SK-N-SH treated with all-trans-retinoic acid at 6 μM for 48 hours (cell line): ENCODE measurements at regions not wholly inside any gene's neighbourhood (a gene's known extent, or its start where the extent isn't known, plus 50 kb on each side); places are given as distances from the start of the nearest gene placed in this dataset.

ENCODE experiments used
- ATAC-seq: fragments of 200-7000 bp; cut with Tn5 transposase; 3 replicates; pipeline ENCODE4 v1.9.1; 2020; ENCODE audit warnings: mild to moderate bottlenecking, moderate library complexity
- ARNTL ChIP-seq: fragments of 450-650 bp; formaldehyde crosslinking; IDR thresholded peaks from 2 replicates; pipeline ENCODE4 v1.5.0; 2020; ENCODE audit warnings: low read depth, mild to moderate bottlenecking, moderate library complexity, borderline replicate concordance
- BACH2 ChIP-seq: fragments of 250-450 bp; sonication (Bioruptor Pico); IDR thresholded peaks from 2 replicates; pipeline ENCODE4 v1.9.0; 2021; ENCODE audit warnings: mild to moderate bottlenecking, borderline replicate concordance
- CREB5 ChIP-seq: fragments of 250-450 bp; sonication (Bioruptor Pico); IDR thresholded peaks from 2 replicates; pipeline ENCODE4 v1.5.1; 2020; ENCODE audit warnings: low read depth, mild to moderate bottlenecking, moderate library complexity
- CSDC2 ChIP-seq: fragments of 250-450 bp; sonication (Bioruptor Pico); IDR thresholded peaks from 2 replicates; pipeline ENCODE4 v1.5.0; 2020; ENCODE audit warnings: mild to moderate bottlenecking, moderate library complexity
- GLIS3 ChIP-seq: fragments of 250-450 bp; sonication (Bioruptor Pico); IDR thresholded peaks from 2 replicates; pipeline ENCODE4 v1.5.0; 2020; ENCODE audit warnings: mild to moderate bottlenecking, moderate library complexity
- ISL1 ChIP-seq: fragments of 250-450 bp; sonication (Bioruptor Pico); IDR thresholded peaks from 2 replicates; pipeline ENCODE4 v2.1.2; 2022; ENCODE audit warnings: mild to moderate bottlenecking, moderate library complexity
- OSR1 ChIP-seq: fragments of 250-450 bp; sonication (Bioruptor Pico); IDR thresholded peaks from 2 replicates; pipeline ENCODE4 v1.8.0; 2022; ENCODE audit warnings: moderate library complexity, mild to moderate bottlenecking, inconsistent platforms
- PPARA ChIP-seq: fragments of 250-450 bp; sonication (Bioruptor Pico); IDR thresholded peaks from 2 replicates; pipeline ENCODE4 v1.5.0; 2020; ENCODE audit warnings: mild to moderate bottlenecking, borderline replicate concordance
- RARB ChIP-seq: fragments of 250-450 bp; sonication (Bioruptor Pico); IDR thresholded peaks from 2 replicates; pipeline ENCODE4 v1.8.0; 2021; ENCODE audit warnings: mild to moderate bottlenecking, moderate library complexity
- SNAI2 ChIP-seq: fragments of 250-450 bp; sonication (Bioruptor Pico); IDR thresholded peaks from 2 replicates; pipeline ENCODE4 v1.5.0; 2020; ENCODE audit warnings: mild to moderate bottlenecking, moderate library complexity
- TCF4 ChIP-seq: fragments of 250-450 bp; sonication (Bioruptor Pico); IDR thresholded peaks from 2 replicates; pipeline ENCODE4 v1.8.0; 2021; ENCODE audit warnings: mild to moderate bottlenecking, moderate library complexity, borderline replicate concordance
- TOX ChIP-seq: fragments of 250-450 bp; sonication (Bioruptor Pico); IDR thresholded peaks from 2 replicates; pipeline ENCODE4 v1.8.0; 2021; ENCODE audit warnings: mild to moderate bottlenecking, moderate library complexity, borderline replicate concordance
- TSHZ2 ChIP-seq: fragments of 250-450 bp; sonication (Bioruptor Pico); IDR thresholded peaks from 2 replicates; pipeline ENCODE4 v1.5.0; 2020; ENCODE audit warnings: mild to moderate bottlenecking, moderate library complexity
- ZC3H10 ChIP-seq: fragments of 250-450 bp; sonication (Bioruptor Pico); IDR thresholded peaks from 2 replicates; pipeline ENCODE4 v1.5.1; 2021; ENCODE audit warnings: mild to moderate bottlenecking, moderate library complexity
- ZFP30 ChIP-seq: fragments of 450-650 bp; formaldehyde crosslinking; IDR thresholded peaks from 2 replicates; pipeline ENCODE4 v1.5.0; 2022; ENCODE audit warnings: mild to moderate bottlenecking, moderate library complexity
- ZNF565 ChIP-seq: fragments of 450-650 bp; formaldehyde crosslinking; conservative IDR thresholded peaks from 2 replicates; pipeline ENCODE4 v1.5.0; 2020; ENCODE audit warnings: low read depth, mild to moderate bottlenecking, moderate library complexity
- ZNF70 ChIP-seq: fragments of 450-650 bp; formaldehyde crosslinking; IDR thresholded peaks from 2 replicates; pipeline ENCODE4 v1.5.0; 2020; ENCODE audit warnings: mild to moderate bottlenecking, moderate library complexity
- ZNF8 ChIP-seq: fragments of 450-650 bp; formaldehyde crosslinking; IDR thresholded peaks from 2 replicates; pipeline ENCODE4 v1.5.0; 2020; ENCODE audit warnings: mild to moderate bottlenecking, moderate library complexity
- TF ChIP-seq, protein P1 (sequence below): fragments of 250-450 bp; sonication (Bioruptor Pico); IDR thresholded peaks from 2 replicates; pipeline ENCODE4 v1.5.1; 2021; ENCODE audit warnings: mild to moderate bottlenecking, moderate library complexity
- TF ChIP-seq, protein P2 (sequence below): fragments of 250-450 bp; sonication (Bioruptor Pico); IDR thresholded peaks from 2 replicates; pipeline ENCODE4 v1.8.0; 2020; ENCODE audit warnings: mild to moderate bottlenecking, moderate library complexity, borderline replicate concordance
- TF ChIP-seq, protein P3 (sequence below): fragments of 250-450 bp; sonication (Bioruptor Pico); IDR thresholded peaks from 2 replicates; pipeline ENCODE4 v1.8.0; 2021; ENCODE audit warnings: low read depth, mild to moderate bottlenecking, moderate library complexity, borderline replicate concordance

- no peak for ATAC-seq
- TF ChIP-seq, protein P1, sequence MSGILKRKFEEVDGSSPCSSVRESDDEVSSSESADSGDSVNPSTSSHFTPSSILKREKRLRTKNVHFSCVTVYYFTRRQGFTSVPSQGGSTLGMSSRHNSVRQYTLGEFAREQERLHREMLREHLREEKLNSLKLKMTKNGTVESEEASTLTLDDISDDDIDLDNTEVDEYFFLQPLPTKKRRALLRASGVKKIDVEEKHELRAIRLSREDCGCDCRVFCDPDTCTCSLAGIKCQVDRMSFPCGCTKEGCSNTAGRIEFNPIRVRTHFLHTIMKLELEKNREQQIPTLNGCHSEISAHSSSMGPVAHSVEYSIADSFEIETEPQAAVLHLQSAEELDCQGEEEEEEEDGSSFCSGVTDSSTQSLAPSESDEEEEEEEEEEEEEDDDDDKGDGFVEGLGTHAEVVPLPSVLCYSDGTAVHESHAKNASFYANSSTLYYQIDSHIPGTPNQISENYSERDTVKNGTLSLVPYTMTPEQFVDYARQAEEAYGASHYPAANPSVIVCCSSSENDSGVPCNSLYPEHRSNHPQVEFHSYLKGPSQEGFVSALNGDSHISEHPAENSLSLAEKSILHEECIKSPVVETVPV (CRISPR knock-in tag): no peak
- TF ChIP-seq, protein P2, sequence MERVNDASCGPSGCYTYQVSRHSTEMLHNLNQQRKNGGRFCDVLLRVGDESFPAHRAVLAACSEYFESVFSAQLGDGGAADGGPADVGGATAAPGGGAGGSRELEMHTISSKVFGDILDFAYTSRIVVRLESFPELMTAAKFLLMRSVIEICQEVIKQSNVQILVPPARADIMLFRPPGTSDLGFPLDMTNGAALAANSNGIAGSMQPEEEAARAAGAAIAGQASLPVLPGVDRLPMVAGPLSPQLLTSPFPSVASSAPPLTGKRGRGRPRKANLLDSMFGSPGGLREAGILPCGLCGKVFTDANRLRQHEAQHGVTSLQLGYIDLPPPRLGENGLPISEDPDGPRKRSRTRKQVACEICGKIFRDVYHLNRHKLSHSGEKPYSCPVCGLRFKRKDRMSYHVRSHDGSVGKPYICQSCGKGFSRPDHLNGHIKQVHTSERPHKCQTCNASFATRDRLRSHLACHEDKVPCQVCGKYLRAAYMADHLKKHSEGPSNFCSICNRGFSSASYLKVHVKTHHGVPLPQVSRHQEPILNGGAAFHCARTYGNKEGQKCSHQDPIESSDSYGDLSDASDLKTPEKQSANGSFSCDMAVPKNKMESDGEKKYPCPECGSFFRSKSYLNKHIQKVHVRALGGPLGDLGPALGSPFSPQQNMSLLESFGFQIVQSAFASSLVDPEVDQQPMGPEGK (CRISPR knock-in tag): no peak
- no peak for TF ChIP-seq TSHZ2 (CRISPR knock-in tag)
- no peak for TF ChIP-seq TOX (CRISPR knock-in tag)
- no peak for TF ChIP-seq RARB (CRISPR knock-in tag)
- TF ChIP-seq TCF4 (CRISPR knock-in tag): no peak
- TF ChIP-seq BACH2 (CRISPR knock-in tag): no peak
- TF ChIP-seq SNAI2 (CRISPR knock-in tag): no peak
- no peak for TF ChIP-seq GLIS3 (CRISPR knock-in tag)
- no peak for TF ChIP-seq ZNF565 (CRISPR knock-in tag)
- no peak for TF ChIP-seq ARNTL (CRISPR knock-in tag)
- TF ChIP-seq OSR1 (CRISPR knock-in tag): no peak
- TF ChIP-seq CSDC2 (CRISPR knock-in tag): no peak
- no peak for TF ChIP-seq PPARA (CRISPR knock-in tag)
- no peak for TF ChIP-seq ISL1 (CRISPR knock-in tag)
- TF ChIP-seq CREB5: no peak
- no peak for TF ChIP-seq ZNF8
- TF ChIP-seq ZC3H10: no peak
These were observed 743.6 kb downstream of the KCNJ2 start for GRCh38 chr17:70912716-70913485.

GRCh38 chr17:70916469-70916868, 747.1 kb downstream of the KCNJ2 start:
- no peak for ATAC-seq
- TF ChIP-seq PPARA (CRISPR knock-in tag) (no peak), TCF4 (CRISPR knock-in tag) (no peak), ZNF70 (CRISPR knock-in tag) (no peak), ZNF565 (CRISPR knock-in tag) (no peak), ISL1 (CRISPR knock-in tag) (no peak), OSR1 (CRISPR knock-in tag) (no peak), RARB (CRISPR knock-in tag) (no peak), ZC3H10 (no peak), CREB5 (no peak), TOX (CRISPR knock-in tag) (no peak), ZFP30 (CRISPR knock-in tag) (no peak), ARNTL (CRISPR knock-in tag) (no peak), ZNF8 (no peak)
- TF ChIP-seq, protein P2 (CRISPR knock-in tag): no peak
- TF ChIP-seq, protein P3, sequence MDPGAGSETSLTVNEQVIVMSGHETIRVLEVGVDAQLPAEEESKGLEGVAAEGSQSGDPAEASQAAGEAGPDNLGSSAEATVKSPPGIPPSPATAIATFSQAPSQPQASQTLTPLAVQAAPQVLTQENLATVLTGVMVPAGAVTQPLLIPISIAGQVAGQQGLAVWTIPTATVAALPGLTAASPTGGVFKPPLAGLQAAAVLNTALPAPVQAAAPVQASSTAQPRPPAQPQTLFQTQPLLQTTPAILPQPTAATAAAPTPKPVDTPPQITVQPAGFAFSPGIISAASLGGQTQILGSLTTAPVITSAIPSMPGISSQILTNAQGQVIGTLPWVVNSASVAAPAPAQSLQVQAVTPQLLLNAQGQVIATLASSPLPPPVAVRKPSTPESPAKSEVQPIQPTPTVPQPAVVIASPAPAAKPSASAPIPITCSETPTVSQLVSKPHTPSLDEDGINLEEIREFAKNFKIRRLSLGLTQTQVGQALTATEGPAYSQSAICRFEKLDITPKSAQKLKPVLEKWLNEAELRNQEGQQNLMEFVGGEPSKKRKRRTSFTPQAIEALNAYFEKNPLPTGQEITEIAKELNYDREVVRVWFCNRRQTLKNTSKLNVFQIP (CRISPR knock-in tag): no peak
- TF ChIP-seq, protein P1 (CRISPR knock-in tag): no peak
